OCI-LY1 (cell line): ENCODE measurements at regions not wholly inside any gene's neighbourhood (a gene's known extent, or its start where the extent isn't known, plus 50 kb on each side); places are given as distances from the start of the nearest gene placed in this dataset.

Experiments used
- H2AFZ ChIP-seq: fragments of 200-600 bp; sonication (generic), shearing (Covaris generic); 2 replicates; pipeline ENCODE4 v1.6.0; 2014; ENCODE audit warnings: antibody characterized with exemption, mild to moderate bottlenecking, low read length
- H3F3A ChIP-seq: fragments of 200-600 bp; sonication (generic), shearing (Covaris generic); 2 replicates; pipeline ENCODE4 v1.6.0; 2014; ENCODE audit warnings: mild to moderate bottlenecking, antibody characterized with exemption, low read length, moderate library complexity; ENCODE audit not compliant: insufficient read depth
- H3K27ac ChIP-seq: fragments of 200-600 bp; sonication (generic); 2 replicates; pipeline ENCODE4 v1.5.1; 2014; ENCODE audit warnings: low read length, mixed run types, mild to moderate bottlenecking, low read depth; ENCODE audit not compliant: poor library complexity, severe bottlenecking
- H3K27me3 ChIP-seq: fragments of 200-600 bp; sonication (generic); 2 replicates; pipeline ENCODE4 v1.6.0; 2014; ENCODE audit warnings: antibody characterized with exemption, mild to moderate bottlenecking, low read length, moderate library complexity; ENCODE audit not compliant: insufficient read depth
- H3K36me3 ChIP-seq: fragments of 200-600 bp; sonication (generic); 2 replicates; pipeline ENCODE4 v1.6.1; 2014; ENCODE audit warnings: mild to moderate bottlenecking, antibody characterized with exemption, low read length, moderate library complexity, mixed read lengths; ENCODE audit not compliant: insufficient read depth
- H3K4me1 ChIP-seq: fragments of 200-600 bp; sonication (generic); 2 replicates; pipeline ENCODE4 v1.5.1; 2014; ENCODE audit warnings: mild to moderate bottlenecking, low read length, moderate library complexity; ENCODE audit not compliant: insufficient read depth, severe bottlenecking
- H3K4me2 ChIP-seq: fragments of 200-600 bp; sonication (generic), shearing (Covaris generic); 2 replicates; pipeline ENCODE4 v1.6.1; 2014; ENCODE audit warnings: low read length
- H3K4me3 ChIP-seq: fragments of 200-600 bp; sonication (generic); 2 replicates; pipeline ENCODE4 v1.5.1; 2014; ENCODE audit warnings: low read length, low read depth, mild to moderate bottlenecking, mixed read lengths; ENCODE audit not compliant: poor library complexity, severe bottlenecking
- H3K79me2 ChIP-seq: fragments of 200-600 bp; shearing (Covaris generic); 2 replicates; pipeline ENCODE4 v1.6.1; 2016; ENCODE audit warnings: mixed run types, low read length, mixed read lengths; ENCODE audit not compliant: insufficient read depth
- H3K9ac ChIP-seq: fragments of 200-600 bp; sonication (generic), shearing (Covaris generic); 2 replicates; pipeline ENCODE4 v1.6.1; 2014; ENCODE audit warnings: mild to moderate bottlenecking, low read length, mixed read lengths
- H3K9me2 ChIP-seq: fragments of 200-600 bp; sonication (generic), shearing (Covaris generic); 2 replicates; pipeline ENCODE4 v1.6.1; 2014; ENCODE audit warnings: low read depth, mild to moderate bottlenecking, low read length, mixed read lengths
- H3K9me3 ChIP-seq: fragments of 200-600 bp; shearing (Covaris generic); 2 replicates; pipeline ENCODE4 v1.6.1; 2014; ENCODE audit warnings: low read length, mixed read lengths
- H4K20me1 ChIP-seq: fragments of 200-600 bp; sonication (generic), shearing (Covaris generic); 2 replicates; pipeline ENCODE4 v1.6.0; 2016; ENCODE audit warnings: mild to moderate bottlenecking, low read length; ENCODE audit not compliant: insufficient read depth
- EZH2 ChIP-seq: fragments of 200-600 bp; sonication (generic), shearing (Covaris generic); IDR thresholded peaks from 2 replicates; pipeline ENCODE4 v1.8.0; 2017; ENCODE audit warnings: borderline replicate concordance, mixed run types, mild to moderate bottlenecking, antibody characterized with exemption, low read length, moderate library complexity, mixed read lengths
- TF ChIP-seq, protein P1 (sequence below): fragments of 200-600 bp; sonication (generic), shearing (Covaris generic); IDR thresholded peaks from 2 replicates; pipeline ENCODE4 v1.5.1; 2017; ENCODE audit warnings: mild to moderate bottlenecking, antibody characterized with exemption, low read length, moderate library complexity, mixed read lengths

DNA sequence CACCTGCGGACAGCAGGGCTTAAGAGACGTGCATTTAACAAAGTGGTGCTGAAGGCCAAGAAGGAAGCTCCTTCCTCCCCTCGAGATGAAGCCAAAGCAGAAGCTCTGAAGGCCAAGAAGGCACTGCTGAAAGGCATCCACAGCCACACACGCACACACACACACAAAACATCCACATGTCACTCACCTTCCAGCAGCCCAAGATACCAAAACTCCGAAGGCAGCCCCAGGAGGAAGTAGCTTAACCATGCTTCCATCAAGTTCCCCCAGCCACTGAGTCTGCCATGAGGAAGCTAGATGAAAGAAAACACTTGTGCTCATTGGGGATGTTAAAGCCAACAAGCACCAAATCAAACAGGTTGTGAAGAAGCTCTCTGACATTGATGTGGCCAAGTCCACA, 175.7 kb upstream of the POU3F3 start:
- no peaks in the 10 kb centered on the region for H3K36me3 ChIP-seq
- H3K4me3 ChIP-seq, result no peak overlapping the region
- no peaks in the 10 kb centered on the region for H3K9me3 ChIP-seq

DNA sequence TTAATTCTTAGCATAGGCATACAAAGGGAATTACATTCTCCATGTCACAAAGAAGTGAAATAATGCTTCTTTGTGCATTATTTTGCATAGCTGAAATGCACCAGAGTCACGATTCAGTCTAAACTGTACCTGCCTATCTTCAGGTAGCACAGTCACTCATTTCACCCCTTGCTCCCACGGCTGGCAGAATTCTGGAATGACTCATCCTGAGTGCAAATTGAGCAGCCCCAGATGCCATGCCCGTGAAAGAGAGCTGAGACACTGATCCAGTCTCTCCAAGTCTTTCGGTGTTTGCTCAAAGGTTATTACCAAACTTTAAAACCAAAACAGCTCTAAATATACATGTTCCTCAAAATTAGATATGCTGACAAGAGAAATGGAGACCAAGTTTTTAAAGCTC, 168.3 kb upstream of the POU3F3 start:
- Histone ChIP-seq H3K4me3 (no peak overlapping the region), H3K9me2 (no peaks in the 10 kb centered on the region), H3K36me3 (no peaks in the 10 kb centered on the region), H3F3A (no peaks in the 10 kb centered on the region), H3K4me1 (no peaks in the 10 kb centered on the region), H3K4me2 (no peak overlapping the region), H4K20me1 (no peaks in the 10 kb centered on the region), H3K79me2 (no peaks in the 10 kb centered on the region), H3K9me3 (no peaks in the 10 kb centered on the region), H3K27me3 (no peaks in the 10 kb centered on the region), H2AFZ (no peak overlapping the region), H3K27ac (no peak overlapping the region), H3K9ac (no peak overlapping the region)
- TF ChIP-seq, protein P1, sequence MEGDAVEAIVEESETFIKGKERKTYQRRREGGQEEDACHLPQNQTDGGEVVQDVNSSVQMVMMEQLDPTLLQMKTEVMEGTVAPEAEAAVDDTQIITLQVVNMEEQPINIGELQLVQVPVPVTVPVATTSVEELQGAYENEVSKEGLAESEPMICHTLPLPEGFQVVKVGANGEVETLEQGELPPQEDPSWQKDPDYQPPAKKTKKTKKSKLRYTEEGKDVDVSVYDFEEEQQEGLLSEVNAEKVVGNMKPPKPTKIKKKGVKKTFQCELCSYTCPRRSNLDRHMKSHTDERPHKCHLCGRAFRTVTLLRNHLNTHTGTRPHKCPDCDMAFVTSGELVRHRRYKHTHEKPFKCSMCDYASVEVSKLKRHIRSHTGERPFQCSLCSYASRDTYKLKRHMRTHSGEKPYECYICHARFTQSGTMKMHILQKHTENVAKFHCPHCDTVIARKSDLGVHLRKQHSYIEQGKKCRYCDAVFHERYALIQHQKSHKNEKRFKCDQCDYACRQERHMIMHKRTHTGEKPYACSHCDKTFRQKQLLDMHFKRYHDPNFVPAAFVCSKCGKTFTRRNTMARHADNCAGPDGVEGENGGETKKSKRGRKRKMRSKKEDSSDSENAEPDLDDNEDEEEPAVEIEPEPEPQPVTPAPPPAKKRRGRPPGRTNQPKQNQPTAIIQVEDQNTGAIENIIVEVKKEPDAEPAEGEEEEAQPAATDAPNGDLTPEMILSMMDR, result no peak
- TF ChIP-seq EZH2, result no peak

More for the DNA sequence above, 175.7 kb upstream of the POU3F3 start:
- no peaks in the 10 kb centered on the region for H3K9me2 ChIP-seq
- no peaks in the 10 kb centered on the region for H3K27me3 ChIP-seq
- H3F3A ChIP-seq, result no peaks in the 10 kb centered on the region
- TF ChIP-seq EZH2, result no peak
- TF ChIP-seq, protein P1, result no peak
- no peak overlapping the region for H3K4me2 ChIP-seq
- H2AFZ ChIP-seq, result no peak overlapping the region
- no peaks in the 10 kb centered on the region for H3K79me2 ChIP-seq
- no peaks in the 10 kb centered on the region for H4K20me1 ChIP-seq
- H3K9ac ChIP-seq, result no peak overlapping the region
- no peaks in the 10 kb centered on the region for H3K4me1 ChIP-seq
- no peak overlapping the region for H3K27ac ChIP-seq

- H2AFZ ChIP-seq, result no peak overlapping the region
- TF ChIP-seq EZH2, result no peak
- TF ChIP-seq, protein P1, result no peak
- H3K4me3 ChIP-seq, result no peak overlapping the region
These were observed 166.8 kb upstream of the POU3F3 start for GRCh38 chr2:104687147-104687546.

More at GRCh38 chr2:104687147-104687546, 166.8 kb upstream of the POU3F3 start:
- no peaks in the 10 kb centered on the region for H3K36me3 ChIP-seq
- no peaks in the 10 kb centered on the region for H3K79me2 ChIP-seq
- H3K9me3 ChIP-seq, result no peaks in the 10 kb centered on the region
- H3K4me1 ChIP-seq, result no peaks in the 10 kb centered on the region
- H3K9ac ChIP-seq, result no peak overlapping the region
- H3K9me2 ChIP-seq, result no peaks in the 10 kb centered on the region
- H3K4me2 ChIP-seq, result no peak overlapping the region
- no peaks in the 10 kb centered on the region for H3K27me3 ChIP-seq
- H4K20me1 ChIP-seq, result no peaks in the 10 kb centered on the region
- H3K27ac ChIP-seq, result no peak overlapping the region
- no peaks in the 10 kb centered on the region for H3F3A ChIP-seq
